SK-N-SH (cell line): ENCODE measurements at regions not wholly inside any gene's neighbourhood (a gene's known extent, or its start where the extent isn't known, plus 50 kb on each side); places are given as distances from the start of the nearest gene placed in this dataset.

Experiments
- CTCF ChIA-PET: fragments of 300-600, 350-600 bp; formaldehyde crosslinking; extraction: SDS; loops from one replicate; lab custom pipeline; 2021; lab: Yijun Ruan, JAX
- POLR2A ChIA-PET: fragments of 350-600 bp; sonication (Branson Sonifier 250); formaldehyde crosslinking; extraction: SDS; loops from one replicate; lab custom pipeline; 2020; ENCODE audit warnings: antibody characterized with exemption, inconsistent platforms; lab: Yijun Ruan, JAX
- DNase-seq: peaks from one replicate; pipeline ENCODE4 v3.0.0; 2012
- H2AFZ ChIP-seq: fragments of 200-600 bp; sonication (generic); 2 replicates; pipeline ENCODE4 v1.8.1; 2016; ENCODE audit warnings: antibody characterized with exemption, mild to moderate bottlenecking, low read depth
- H3F3A ChIP-seq: fragments of 200-600 bp; sonication (generic); replicated peaks from 2 replicates; pipeline ENCODE3; 2016; ENCODE audit warnings: antibody characterized with exemption, mild to moderate bottlenecking; ENCODE audit not compliant: insufficient read depth
- H3K27ac ChIP-seq, 2 experiments: fragments of 200-500 bp in 1 of 2; fragments of 200-600 bp in 1 of 2; sonication (Bioruptor generic) in 1 of 2; sonication (generic), shearing (Covaris generic) in 1 of 2; 2 replicates each; pipeline versions ENCODE4 v1.5.1 to v1.6.1; 2014 to 2016; ENCODE audit warnings: low read depth in 2 of 2, inconsistent platforms in 1 of 2, low read length in 1 of 2, mild to moderate bottlenecking in 1 of 2, mixed read lengths in 1 of 2
- H3K27me3 ChIP-seq: fragments of 200-600 bp; sonication (generic), shearing (Covaris generic); 2 replicates; pipeline ENCODE4 v1.6.1; 2016; ENCODE audit warnings: mixed run types; ENCODE audit not compliant: insufficient read depth
- H3K36me3 ChIP-seq, 2 experiments: fragments of 200-500 bp in 1 of 2; fragments of 200-600 bp in 1 of 2; sonication (Bioruptor generic) in 1 of 2; sonication (generic) in 1 of 2; replicated peaks in 1 of 2; 2 replicates each; pipeline versions ENCODE3 to v1.5.1; 2014 to 2016; ENCODE audit warnings: low read length in 1 of 2, mild to moderate bottlenecking in 1 of 2; ENCODE audit not compliant: insufficient read depth in 2 of 2, control insufficient read depth in 1 of 2
- H3K4me1 ChIP-seq, 2 experiments: fragments of 200-500 bp in 1 of 2; fragments of 200-600 bp in 1 of 2; sonication (Bioruptor generic) in 1 of 2; sonication (generic), shearing (Covaris generic) in 1 of 2; 2 replicates each; pipeline versions ENCODE4 v1.5.1 to v1.6.1; 2014 to 2016; ENCODE audit warnings: low read depth in 1 of 2, low read length in 1 of 2, mixed run types in 1 of 2; ENCODE audit not compliant: insufficient read depth in 2 of 2, control insufficient read depth in 1 of 2
- H3K4me2 ChIP-seq: fragments of 200-600 bp; sonication (generic), shearing (Covaris generic); 2 replicates; pipeline ENCODE4 v1.6.1; 2017; ENCODE audit warnings: mixed run types
- H3K4me3 ChIP-seq, 2 experiments: fragments of 200-500 bp in 1 of 2; fragments of 200-600 bp in 1 of 2; sonication (Bioruptor generic) in 1 of 2; sonication (generic), shearing (Covaris generic) in 1 of 2; 2 replicates each; pipeline versions ENCODE4 v1.5.1 to v1.8.1; 2014 to 2016; ENCODE audit warnings: low read depth in 2 of 2, inconsistent platforms in 1 of 2, low read length in 1 of 2, mild to moderate bottlenecking in 1 of 2, mixed read lengths in 1 of 2, moderate library complexity in 1 of 2
- H3K79me2 ChIP-seq: fragments of 200-600 bp; sonication (generic); 2 replicates; pipeline ENCODE4 v1.8.1; 2017; ENCODE audit warnings: mild to moderate bottlenecking; ENCODE audit not compliant: insufficient read depth
- H3K9ac ChIP-seq: fragments of 200-600 bp; sonication (generic); 2 replicates; pipeline ENCODE4 v1.6.1; 2017; ENCODE audit warnings: mixed run types
- H3K9me2 ChIP-seq: fragments of 200-600 bp; sonication (generic); 2 replicates; pipeline ENCODE4 v1.6.1; 2017; ENCODE audit warnings: mixed run types
- H3K9me3 ChIP-seq: fragments of 200-600 bp; sonication (generic); 2 replicates; pipeline ENCODE4 v1.6.1; 2017; ENCODE audit warnings: mixed run types, mild to moderate bottlenecking, moderate library complexity
- H4K20me1 ChIP-seq: fragments of 200-600 bp; sonication (generic); 2 replicates; pipeline ENCODE4 v1.6.1; 2017; ENCODE audit warnings: mild to moderate bottlenecking, mixed run types; ENCODE audit not compliant: insufficient read depth
- CHD2 ChIP-seq: fragments of 150-350 bp; IDR thresholded peaks from 2 replicates; pipeline ENCODE4 v1.6.1; 2018; ENCODE audit warnings: low read length; ENCODE audit not compliant: partially characterized antibody
- CTCF ChIP-seq: fragments of 200-600 bp; sonication (generic); IDR thresholded peaks from 2 replicates; pipeline ENCODE4 v1.6.1; 2017; ENCODE audit warnings: antibody characterized with exemption, mild to moderate bottlenecking, moderate library complexity
- ELF1 ChIP-seq: IDR thresholded peaks from 2 replicates; pipeline ENCODE4 v1.4.0; 2012
- FOSL2 ChIP-seq: IDR thresholded peaks from 2 replicates; pipeline ENCODE4 v1.4.0; 2012; ENCODE audit warnings: low read depth, mild to moderate bottlenecking, moderate library complexity, borderline replicate concordance
- GATA2 ChIP-seq: sonication (generic); formaldehyde crosslinking; IDR thresholded peaks from 2 replicates; pipeline ENCODE4 v1.5.0; 2020; ENCODE audit warnings: mild to moderate bottlenecking, missing genetic modification reagents
- IRF3 ChIP-seq: fragments of 150-350 bp; IDR thresholded peaks from 2 replicates; pipeline ENCODE4 v1.6.1; 2016; ENCODE audit warnings: mild to moderate bottlenecking, low read depth, low read length
- JUND ChIP-seq: IDR thresholded peaks from 2 replicates; pipeline ENCODE4 v1.4.0; 2012
- MXI1 ChIP-seq: IDR thresholded peaks from 2 replicates; pipeline ENCODE4 v1.6.1; 2012; ENCODE audit warnings: mild to moderate bottlenecking, low read depth, low read length, improper control_type of control experiment
- RAD21 ChIP-seq: IDR thresholded peaks from 2 replicates; pipeline ENCODE4 v1.6.1; 2012; ENCODE audit warnings: mild to moderate bottlenecking, low read length
- RCOR1 ChIP-seq: fragments of 150-350 bp; IDR thresholded peaks from 2 replicates; pipeline ENCODE4 v1.6.1; 2017; ENCODE audit warnings: antibody characterized with exemption, low read length
- REST ChIP-seq: IDR thresholded peaks from 2 replicates; pipeline ENCODE4 v1.6.1; 2012; ENCODE audit warnings: mild to moderate bottlenecking, low read depth, low read length, moderate library complexity
- RXRA ChIP-seq: IDR thresholded peaks from 2 replicates; pipeline ENCODE4 v1.4.0; 2012; ENCODE audit warnings: low read depth, mild to moderate bottlenecking, borderline replicate concordance
- SIN3A ChIP-seq: IDR thresholded peaks from 2 replicates; pipeline ENCODE4 v1.6.1; 2012; ENCODE audit warnings: low read depth, mild to moderate bottlenecking, low read length, moderate library complexity, borderline replicate concordance
- SMC3 ChIP-seq: IDR thresholded peaks from 2 replicates; pipeline ENCODE4 v1.6.1; 2012; ENCODE audit warnings: low read depth, low read length, improper control_type of control experiment
- TAF1 ChIP-seq: IDR thresholded peaks from 2 replicates; pipeline ENCODE4 v1.6.1; 2012; ENCODE audit warnings: low read depth, mild to moderate bottlenecking, low read length, moderate library complexity, borderline replicate concordance
- TCF12 ChIP-seq: IDR thresholded peaks from 2 replicates; pipeline ENCODE4 v1.4.0; 2012
- ZBTB33 ChIP-seq: IDR thresholded peaks from 2 replicates; pipeline ENCODE4 v1.4.0; 2012; ENCODE audit warnings: low read depth, borderline replicate concordance
- WGBS: methylation state at CpG from one replicate; pipeline ENCODE4 v1.1.6; 2017; ENCODE audit warnings: low lambda C conversion rate; 5-methylcytosine and 5-hydroxymethylcytosine counted together
- TF ChIP-seq, protein P1 (sequence below): fragments of 150-350 bp; IDR thresholded peaks from 2 replicates; pipeline ENCODE4 v1.6.1; 2017; ENCODE audit warnings: antibody characterized with exemption, low read length, low read depth, borderline replicate concordance
- TF ChIP-seq, protein P2 (sequence below): IDR thresholded peaks from 2 replicates; pipeline ENCODE4; 2012

DNA sequence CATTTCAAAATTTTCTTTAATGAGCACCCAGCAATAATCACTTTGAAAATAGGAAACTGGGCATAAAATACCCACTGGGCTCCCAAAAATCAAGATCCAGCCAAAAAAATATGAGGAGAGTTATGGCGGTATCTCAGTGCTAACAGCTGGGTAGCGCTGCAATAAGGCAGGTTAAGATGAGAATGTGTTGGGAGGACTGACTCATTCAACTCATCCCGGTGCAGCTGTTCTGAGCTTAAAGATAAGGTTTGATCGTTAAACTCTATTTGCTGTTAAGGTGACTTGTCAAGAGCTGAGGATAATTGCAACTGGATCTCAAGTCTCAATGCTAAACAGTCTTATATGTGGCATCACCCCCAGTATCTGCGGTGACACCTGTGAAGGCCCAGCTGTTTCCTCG lies 507.7 kb downstream of the EPM2A start (continued):
- TF ChIP-seq IRF3 (no peak), TAF1 (no peak), MXI1 (no peak)

DNA sequence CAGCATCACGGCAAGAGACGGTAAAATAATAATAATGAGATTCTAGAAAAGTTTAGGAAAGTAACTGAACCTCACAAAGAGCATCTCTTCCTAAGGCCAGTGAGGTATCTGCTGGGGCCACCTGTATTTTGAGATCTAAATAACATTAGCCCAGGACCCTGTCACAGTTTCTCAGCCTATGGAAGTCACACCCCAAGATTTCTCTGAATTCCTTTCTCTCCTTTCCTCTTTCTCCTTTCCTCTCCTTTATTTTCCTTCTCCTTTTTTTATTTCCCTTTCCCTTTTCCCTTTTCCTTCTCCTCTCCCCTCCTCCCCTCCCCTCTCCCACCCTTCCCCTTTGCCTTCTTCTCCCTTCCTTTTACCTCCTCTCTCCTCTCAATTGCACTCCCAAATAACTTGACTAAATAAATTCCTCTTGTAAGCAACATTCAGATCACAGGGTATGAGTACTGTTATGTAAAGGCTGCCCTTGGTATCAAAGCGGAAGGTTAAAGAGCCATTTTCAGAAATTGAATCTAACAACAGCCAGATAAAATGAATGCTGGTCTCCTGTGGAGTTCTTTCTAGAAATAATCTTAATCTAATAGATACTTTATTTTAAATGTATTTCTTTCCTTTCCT lies 506.2 kb downstream of the EPM2A start:
- POLR2A ChIA-PET, result no interaction called here
- H3K9ac ChIP-seq, result no peak overlapping the region
- WGBS, result 54% methylated on average over 3 of the region's 3 CpGs
- CTCF ChIA-PET, result no interaction called here
- DNase-seq, result no peak
- H3F3A ChIP-seq, result no peaks in the 10 kb centered on the region
- no peak overlapping the region for H2AFZ ChIP-seq
- no peaks in the 10 kb centered on the region for H3K36me3 ChIP-seq
- H3K4me3 ChIP-seq, result no peak overlapping the region
- no peak overlapping the region for H3K27ac ChIP-seq
- no peak for TF ChIP-seq RAD21
- TF ChIP-seq JUND, result no peak
- TF ChIP-seq CTCF, result no peak
- no peak for TF ChIP-seq REST
- no peak for TF ChIP-seq GATA2 (CRISPR knock-in tag)
- TF ChIP-seq, protein P1, sequence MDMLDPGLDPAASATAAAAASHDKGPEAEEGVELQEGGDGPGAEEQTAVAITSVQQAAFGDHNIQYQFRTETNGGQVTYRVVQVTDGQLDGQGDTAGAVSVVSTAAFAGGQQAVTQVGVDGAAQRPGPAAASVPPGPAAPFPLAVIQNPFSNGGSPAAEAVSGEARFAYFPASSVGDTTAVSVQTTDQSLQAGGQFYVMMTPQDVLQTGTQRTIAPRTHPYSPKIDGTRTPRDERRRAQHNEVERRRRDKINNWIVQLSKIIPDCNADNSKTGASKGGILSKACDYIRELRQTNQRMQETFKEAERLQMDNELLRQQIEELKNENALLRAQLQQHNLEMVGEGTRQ, result no peak
- TF ChIP-seq, protein P2, sequence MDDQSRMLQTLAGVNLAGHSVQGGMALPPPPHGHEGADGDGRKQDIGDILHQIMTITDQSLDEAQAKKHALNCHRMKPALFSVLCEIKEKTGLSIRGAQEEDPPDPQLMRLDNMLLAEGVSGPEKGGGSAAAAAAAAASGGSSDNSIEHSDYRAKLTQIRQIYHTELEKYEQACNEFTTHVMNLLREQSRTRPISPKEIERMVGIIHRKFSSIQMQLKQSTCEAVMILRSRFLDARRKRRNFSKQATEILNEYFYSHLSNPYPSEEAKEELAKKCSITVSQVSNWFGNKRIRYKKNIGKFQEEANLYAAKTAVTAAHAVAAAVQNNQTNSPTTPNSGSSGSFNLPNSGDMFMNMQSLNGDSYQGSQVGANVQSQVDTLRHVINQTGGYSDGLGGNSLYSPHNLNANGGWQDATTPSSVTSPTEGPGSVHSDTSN, result no peak
- no peak for TF ChIP-seq ELF1
- no peak for TF ChIP-seq CHD2
- TF ChIP-seq TCF12, result no peak
- TF ChIP-seq ZBTB33, result no peak
- no peak for TF ChIP-seq MXI1
- no peak for TF ChIP-seq RXRA
- TF ChIP-seq IRF3, result no peak
- no peak for TF ChIP-seq FOSL2
- no peak for TF ChIP-seq SIN3A
- no peak for TF ChIP-seq RCOR1
- no peak for TF ChIP-seq SMC3
- TF ChIP-seq, all 33 proteins: peak for 0
- Histone ChIP-seq H3K27me3 (no peaks in the 10 kb centered on the region), H3K4me2 (no peak overlapping the region), H4K20me1 (no peaks in the 10 kb centered on the region), H3K9me2 (no peaks in the 10 kb centered on the region), H3K79me2 (no peaks in the 10 kb centered on the region), H3K4me1 (no peaks in the 10 kb centered on the region), H3K9me3 (no peaks in the 10 kb centered on the region)
